ENCODE measurements at regions not wholly inside any gene's neighbourhood (a gene's known extent, or its start where the extent isn't known, plus 50 kb on each side); places are given as distances from the start of the nearest gene placed in this dataset.

DNA sequence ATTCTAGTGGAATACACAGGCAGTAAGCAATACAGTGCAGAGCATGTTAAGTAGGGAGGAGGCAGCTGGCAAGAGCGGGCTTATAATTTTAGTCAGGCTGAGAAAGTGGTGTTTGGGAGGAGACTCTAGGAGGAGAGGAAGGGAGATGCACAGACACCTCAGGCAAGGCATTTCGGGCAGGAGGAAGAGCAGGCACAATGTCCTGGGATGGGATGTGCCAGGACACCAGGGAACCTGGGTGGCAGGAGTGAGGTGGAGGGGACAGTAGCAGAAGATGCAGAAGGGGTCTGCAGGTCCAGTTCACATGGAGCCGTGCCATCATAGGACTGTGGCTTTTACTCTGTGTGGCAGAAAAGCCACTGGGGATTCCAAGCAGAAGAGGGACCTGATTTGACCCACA, 143.7 kb upstream of the FSTL4 start:
- no peak for TF ChIP-seq POLR2AphosphoS5 (IDR thresholded peaks at IDR 0.05; ENCODE audit: low read depth, low read length)
- TF ChIP-seq POLR2A (IDR thresholded peaks at IDR 0.05; ENCODE audit: low read depth, low read length): no peak
- no peak for TF ChIP-seq PAX5 (IDR thresholded peaks at IDR 0.05; ENCODE audit: insufficient read depth, low read length, severe bottlenecking)
- TF ChIP-seq TAF1 (IDR thresholded peaks at IDR 0.05; ENCODE audit: low read depth, low read length): no peak
- TF ChIP-seq POU2F2 (IDR thresholded peaks at IDR 0.05; ENCODE audit: low read depth, low read length): no peak
- no peak for TF ChIP-seq SPI1 (IDR thresholded peaks at IDR 0.05; ENCODE audit: low read depth, low read length)
